MCF 10A (cell line): ENCODE measurements at regions not wholly inside any gene's neighbourhood (a gene's known extent, or its start where the extent isn't known, plus 50 kb on each side); places are given as distances from the start of the nearest gene placed in this dataset.

Experiments
- BruUV-seq: library from RNA; stranded (reverse); fragments of 400-500 nt; replicated peaks from 2 replicates; lab custom pipeline; 2021; lab: Mats Ljungman, UMichigan
- CTCF ChIA-PET: fragments of 300-600 bp; sonication (Branson Sonifier 250); formaldehyde crosslinking; extraction: SDS; loops from one replicate; lab custom pipeline; 2021; ENCODE audit warnings: antibody characterized with exemption, inconsistent platforms; lab: Yijun Ruan, JAX
- POLR2A ChIA-PET: fragments of 300-600, 350-650 bp; sonication (Branson Sonifier 250); formaldehyde crosslinking; extraction: SDS; loops from one replicate; lab custom pipeline; 2020; ENCODE audit warnings: antibody characterized with exemption, inconsistent platforms; lab: Yijun Ruan, JAX
- DNase-seq: peaks from one replicate; pipeline ENCODE4 v3.0.0-alpha.2; 2018; ENCODE audit not compliant: unreplicated experiment
- H3K27ac Mint-ChIP-seq: one replicate; pipeline ENCODE4 v1.8.0; 2022; ENCODE audit warnings: mild to moderate bottlenecking, low read depth, mixed read lengths; ENCODE audit not compliant: unreplicated experiment
- H3K27me3 Mint-ChIP-seq: one replicate; pipeline ENCODE4 v1.8.0; 2022; ENCODE audit warnings: mixed read lengths; ENCODE audit not compliant: insufficient read depth, unreplicated experiment
- H3K36me3 Mint-ChIP-seq: one replicate; pipeline ENCODE4 v1.8.0; 2022; ENCODE audit warnings: mild to moderate bottlenecking, moderate library complexity, mixed read lengths; ENCODE audit not compliant: insufficient read depth, unreplicated experiment
- H3K4me1 Mint-ChIP-seq: one replicate; pipeline ENCODE4 v1.8.0; 2022; ENCODE audit warnings: mixed read lengths; ENCODE audit not compliant: insufficient read depth, unreplicated experiment
- H3K4me3 Mint-ChIP-seq: one replicate; pipeline ENCODE4 v1.8.0; 2022; ENCODE audit warnings: mild to moderate bottlenecking, moderate library complexity, mixed read lengths; ENCODE audit not compliant: unreplicated experiment
- H3K9me3 Mint-ChIP-seq: one replicate; pipeline ENCODE4 v1.8.0; 2022; ENCODE audit warnings: mixed read lengths; ENCODE audit not compliant: unreplicated experiment
- CTCF ChIP-seq: fragments of 200-600 bp; IDR thresholded peaks from one replicate; pipeline ENCODE4 v1.8.0; 2022; ENCODE audit warnings: antibody characterized with exemption, mild to moderate bottlenecking; ENCODE audit not compliant: unreplicated experiment
- intact Hi-C: fragments of 100-400 bp; cut with micrococcal nuclease; formaldehyde crosslinking; loops from 2 replicates; pipeline ENCODE4 v1.14.1; 2022

GRCh38 chr6:104638841-104639290 is 220.9 kb downstream of the HACE1 start:
- no peaks in the 10 kb centered on the region for H3K36me3 Mint-ChIP-seq
- H3K27me3 Mint-ChIP-seq: no peaks in the 10 kb centered on the region
- peaks cover 1% of the 10 kb centered on the region for H3K9me3 Mint-ChIP-seq
- peak overlapping the region; percentile 94 for H3K27ac Mint-ChIP-seq
- intact Hi-C loops: loop anchor here (2.0 kb wide), 1 partner anchor 14 kb away; no protein-coding TSS in a partner anchor
- DNase-seq: peak; percentile 53
- peak overlapping the region; percentile 21 for H3K4me3 Mint-ChIP-seq
- peaks cover 56% of the 10 kb centered on the region for H3K4me1 Mint-ChIP-seq
- ChIA-PET CTCF (no interaction called here), POLR2A (interaction anchor here (1.3 to 2.2 kb wide), 4 partner anchors 8 to 47 kb away, joined by 6 to 17 read pairs (median 10); no protein-coding TSS in a partner anchor)
- BruUV-seq: no TSS peak
- no peak for TF ChIP-seq CTCF

DNA sequence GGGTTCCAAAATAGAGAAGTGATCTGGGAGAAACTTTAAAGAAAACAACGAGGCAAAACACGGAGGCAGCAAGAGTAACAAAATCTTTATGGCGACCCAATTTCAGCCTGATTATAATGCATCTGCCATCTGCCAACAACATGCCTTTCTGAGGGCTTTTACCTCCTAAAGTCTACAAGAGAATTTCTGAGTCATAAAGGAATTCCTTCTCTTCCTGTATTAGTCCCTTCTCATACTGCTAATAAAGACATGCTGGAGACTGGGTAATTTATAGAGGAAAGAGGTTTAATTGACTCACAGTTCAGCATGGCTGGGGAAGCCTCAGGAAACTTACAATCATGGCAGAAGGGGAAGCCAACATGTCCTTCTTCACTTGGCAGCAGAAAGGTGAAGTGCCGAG is 226.6 kb downstream of the HACE1 start:
- POLR2A ChIA-PET: no interaction called here

GRCh38 chr6:104632588-104632987 is 227.1 kb downstream of the HACE1 start:
- no peak for DNase-seq
- no peaks in the 10 kb centered on the region for H3K9me3 Mint-ChIP-seq
- BruUV-seq: no TSS peak
- H3K27ac Mint-ChIP-seq: peak overlapping the region; percentile 76
- POLR2A ChIA-PET: no interaction called here
- H3K4me3 Mint-ChIP-seq: no peak overlapping the region
- intact Hi-C loops: no loop called here
- no peak for TF ChIP-seq CTCF
- no peaks in the 10 kb centered on the region for H3K36me3 Mint-ChIP-seq
- peaks cover 30% of the 10 kb centered on the region for H3K4me1 Mint-ChIP-seq
- H3K27me3 Mint-ChIP-seq: no peaks in the 10 kb centered on the region
- CTCF ChIA-PET: interaction anchor here (0.6 kb wide), 1 partner anchor 42 kb away, joined by 3 read pairs; no protein-coding TSS in a partner anchor

More for the DNA sequence above, 226.6 kb downstream of the HACE1 start:
- Mint-ChIP-seq H3K27ac (peak overlapping the region; percentile 76), H3K9me3 (no peaks in the 10 kb centered on the region), H3K27me3 (no peaks in the 10 kb centered on the region), H3K36me3 (no peaks in the 10 kb centered on the region), H3K4me1 (peaks cover 35% of the 10 kb centered on the region), H3K4me3 (no peak overlapping the region)
- CTCF ChIA-PET: interaction anchor here (0.6 kb wide), 1 partner anchor 41 kb away, joined by 3 read pairs; no protein-coding TSS in a partner anchor
- intact Hi-C loops: no loop called here
- no peak for TF ChIP-seq CTCF
- DNase-seq: no peak
- no TSS peak for BruUV-seq

GRCh38 chr6:104630955-104631354 is 228.8 kb downstream of the HACE1 start:
- DNase-seq: no peak
- Mint-ChIP-seq H3K4me3 (no peak overlapping the region), H3K27me3 (no peaks in the 10 kb centered on the region), H3K36me3 (no peaks in the 10 kb centered on the region), H3K27ac (peak overlapping the region; percentile 11), H3K4me1 (peaks cover 33% of the 10 kb centered on the region), H3K9me3 (no peaks in the 10 kb centered on the region)
- no peak for TF ChIP-seq CTCF
- ChIA-PET POLR2A (interaction anchor here (1.5 kb wide), 1 partner anchor 9 kb away, joined by 6 read pairs; no protein-coding TSS in a partner anchor), CTCF (no interaction called here)
- no TSS peak for BruUV-seq
- intact Hi-C loops: no loop called here
